OCI-LY1 (cell line): ENCODE measurements at regions not wholly inside any gene's neighbourhood (a gene's known extent, or its start where the extent isn't known, plus 50 kb on each side); places are given as distances from the start of the nearest gene placed in this dataset.
"Not testable (repeated sequence)": the region's sequence is repeated elsewhere in the genome, so short reads cannot be mapped to it uniquely, and the experiment has no call there.

ENCODE experiments used
- H2AFZ ChIP-seq: fragments of 200-600 bp; sonication (generic), shearing (Covaris generic); 2 replicates; pipeline ENCODE4 v1.6.0; 2014; ENCODE audit warnings: antibody characterized with exemption, mild to moderate bottlenecking, low read length
- H3F3A ChIP-seq: fragments of 200-600 bp; sonication (generic), shearing (Covaris generic); 2 replicates; pipeline ENCODE4 v1.6.0; 2014; ENCODE audit warnings: mild to moderate bottlenecking, antibody characterized with exemption, low read length, moderate library complexity; ENCODE audit not compliant: insufficient read depth
- H3K27ac ChIP-seq: fragments of 200-600 bp; sonication (generic); 2 replicates; pipeline ENCODE4 v1.5.1; 2014; ENCODE audit warnings: low read length, mixed run types, mild to moderate bottlenecking, low read depth; ENCODE audit not compliant: poor library complexity, severe bottlenecking
- H3K27me3 ChIP-seq: fragments of 200-600 bp; sonication (generic); 2 replicates; pipeline ENCODE4 v1.6.0; 2014; ENCODE audit warnings: antibody characterized with exemption, mild to moderate bottlenecking, low read length, moderate library complexity; ENCODE audit not compliant: insufficient read depth
- H3K36me3 ChIP-seq: fragments of 200-600 bp; sonication (generic); 2 replicates; pipeline ENCODE4 v1.6.1; 2014; ENCODE audit warnings: mild to moderate bottlenecking, antibody characterized with exemption, low read length, moderate library complexity, mixed read lengths; ENCODE audit not compliant: insufficient read depth
- H3K4me1 ChIP-seq: fragments of 200-600 bp; sonication (generic); 2 replicates; pipeline ENCODE4 v1.5.1; 2014; ENCODE audit warnings: mild to moderate bottlenecking, low read length, moderate library complexity; ENCODE audit not compliant: insufficient read depth, severe bottlenecking
- H3K4me2 ChIP-seq: fragments of 200-600 bp; sonication (generic), shearing (Covaris generic); 2 replicates; pipeline ENCODE4 v1.6.1; 2014; ENCODE audit warnings: low read length
- H3K4me3 ChIP-seq: fragments of 200-600 bp; sonication (generic); 2 replicates; pipeline ENCODE4 v1.5.1; 2014; ENCODE audit warnings: low read length, low read depth, mild to moderate bottlenecking, mixed read lengths; ENCODE audit not compliant: poor library complexity, severe bottlenecking
- H3K79me2 ChIP-seq: fragments of 200-600 bp; shearing (Covaris generic); 2 replicates; pipeline ENCODE4 v1.6.1; 2016; ENCODE audit warnings: mixed run types, low read length, mixed read lengths; ENCODE audit not compliant: insufficient read depth
- H3K9ac ChIP-seq: fragments of 200-600 bp; sonication (generic), shearing (Covaris generic); 2 replicates; pipeline ENCODE4 v1.6.1; 2014; ENCODE audit warnings: mild to moderate bottlenecking, low read length, mixed read lengths
- H3K9me2 ChIP-seq: fragments of 200-600 bp; sonication (generic), shearing (Covaris generic); 2 replicates; pipeline ENCODE4 v1.6.1; 2014; ENCODE audit warnings: low read depth, mild to moderate bottlenecking, low read length, mixed read lengths
- H3K9me3 ChIP-seq: fragments of 200-600 bp; shearing (Covaris generic); 2 replicates; pipeline ENCODE4 v1.6.1; 2014; ENCODE audit warnings: low read length, mixed read lengths
- H4K20me1 ChIP-seq: fragments of 200-600 bp; sonication (generic), shearing (Covaris generic); 2 replicates; pipeline ENCODE4 v1.6.0; 2016; ENCODE audit warnings: mild to moderate bottlenecking, low read length; ENCODE audit not compliant: insufficient read depth
- EZH2 ChIP-seq: fragments of 200-600 bp; sonication (generic), shearing (Covaris generic); IDR thresholded peaks from 2 replicates; pipeline ENCODE4 v1.8.0; 2017; ENCODE audit warnings: borderline replicate concordance, mixed run types, mild to moderate bottlenecking, antibody characterized with exemption, low read length, moderate library complexity, mixed read lengths
- TF ChIP-seq, protein P1 (sequence below): fragments of 200-600 bp; sonication (generic), shearing (Covaris generic); IDR thresholded peaks from 2 replicates; pipeline ENCODE4 v1.5.1; 2017; ENCODE audit warnings: mild to moderate bottlenecking, antibody characterized with exemption, low read length, moderate library complexity, mixed read lengths

- Histone ChIP-seq H3K4me2 (no peak overlapping the region), H3K79me2 (no peaks in the 10 kb centered on the region), H4K20me1 (no peaks in the 10 kb centered on the region), H3K9me3 (no peaks in the 10 kb centered on the region), H3K9ac (no peak overlapping the region), H3K27ac (no peak overlapping the region), H3K4me1 (no peaks in the 10 kb centered on the region), H3K36me3 (no peaks in the 10 kb centered on the region), H3K27me3 (no peaks in the 10 kb centered on the region), H3K4me3 (no peak overlapping the region), H2AFZ (no peak overlapping the region), H3F3A (no peaks in the 10 kb centered on the region), H3K9me2 (no peaks in the 10 kb centered on the region)
- no peak for TF ChIP-seq EZH2
- TF ChIP-seq, protein P1, sequence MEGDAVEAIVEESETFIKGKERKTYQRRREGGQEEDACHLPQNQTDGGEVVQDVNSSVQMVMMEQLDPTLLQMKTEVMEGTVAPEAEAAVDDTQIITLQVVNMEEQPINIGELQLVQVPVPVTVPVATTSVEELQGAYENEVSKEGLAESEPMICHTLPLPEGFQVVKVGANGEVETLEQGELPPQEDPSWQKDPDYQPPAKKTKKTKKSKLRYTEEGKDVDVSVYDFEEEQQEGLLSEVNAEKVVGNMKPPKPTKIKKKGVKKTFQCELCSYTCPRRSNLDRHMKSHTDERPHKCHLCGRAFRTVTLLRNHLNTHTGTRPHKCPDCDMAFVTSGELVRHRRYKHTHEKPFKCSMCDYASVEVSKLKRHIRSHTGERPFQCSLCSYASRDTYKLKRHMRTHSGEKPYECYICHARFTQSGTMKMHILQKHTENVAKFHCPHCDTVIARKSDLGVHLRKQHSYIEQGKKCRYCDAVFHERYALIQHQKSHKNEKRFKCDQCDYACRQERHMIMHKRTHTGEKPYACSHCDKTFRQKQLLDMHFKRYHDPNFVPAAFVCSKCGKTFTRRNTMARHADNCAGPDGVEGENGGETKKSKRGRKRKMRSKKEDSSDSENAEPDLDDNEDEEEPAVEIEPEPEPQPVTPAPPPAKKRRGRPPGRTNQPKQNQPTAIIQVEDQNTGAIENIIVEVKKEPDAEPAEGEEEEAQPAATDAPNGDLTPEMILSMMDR, result no peak
Observed at GRCh38 chr10:38228394-38228793, 134.3 kb downstream of the ZNF37A start.

- H3K36me3 ChIP-seq, H4K20me1 ChIP-seq, H3K9me2 ChIP-seq, H3K9me3 ChIP-seq, H3K4me1 ChIP-seq, H3K27me3 ChIP-seq, H3K79me2 ChIP-seq, H2AFZ ChIP-seq, H3F3A ChIP-seq, H3K4me3 ChIP-seq, H3K9ac ChIP-seq, H3K27ac ChIP-seq, H3K4me2 ChIP-seq: not testable (repeated sequence)
Observed at GRCh38 chr10:38238479-38238878, 144.3 kb downstream of the ZNF37A start.

DNA sequence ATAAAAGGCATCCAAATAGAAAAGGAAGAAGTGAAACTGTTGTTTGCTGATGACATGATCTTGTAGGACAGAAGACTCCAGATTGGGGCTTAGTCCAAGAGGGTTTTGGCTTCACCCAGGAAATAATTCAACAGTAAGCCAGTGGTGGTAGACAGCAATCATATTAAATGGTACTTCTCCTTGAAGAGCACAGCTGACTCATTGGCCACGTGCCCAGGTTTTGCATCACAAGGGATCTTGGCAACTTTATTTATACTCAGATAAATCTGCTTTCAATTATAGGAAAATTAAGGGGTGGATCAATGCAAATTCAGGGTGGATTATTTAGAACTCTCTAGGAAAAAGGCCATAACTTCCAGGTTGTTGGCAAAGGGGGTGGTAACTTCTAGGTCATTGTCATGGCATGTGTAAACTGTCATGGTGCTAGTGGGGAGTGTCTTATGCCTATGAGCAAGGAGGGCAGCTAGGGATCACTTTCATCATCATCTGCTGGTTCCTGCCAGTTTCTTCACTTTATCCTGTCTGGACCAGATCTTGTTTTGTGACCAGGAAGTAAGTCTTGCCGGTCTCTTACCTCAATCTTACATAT lies 148.0 kb downstream of the ZNF37A start:
- H3K9me3 ChIP-seq, H3F3A ChIP-seq, H3K4me2 ChIP-seq, H3K27ac ChIP-seq, H3K4me3 ChIP-seq, H3K4me1 ChIP-seq, H4K20me1 ChIP-seq, H3K27me3 ChIP-seq, H2AFZ ChIP-seq, H3K9me2 ChIP-seq, H3K36me3 ChIP-seq, H3K9ac ChIP-seq, H3K79me2 ChIP-seq: not testable (repeated sequence)

- H3K36me3 ChIP-seq, result not testable (repeated sequence)
Observed at GRCh38 chr10:38248113-38248512, 154.0 kb downstream of the ZNF37A start.

GRCh38 chr10:38252551-38252950 lies 158.4 kb downstream of the ZNF37A start:
- not testable (repeated sequence) for H3F3A ChIP-seq, H2AFZ ChIP-seq, H3K36me3 ChIP-seq, H4K20me1 ChIP-seq, H3K9me3 ChIP-seq, H3K27ac ChIP-seq, H3K79me2 ChIP-seq, H3K4me1 ChIP-seq, H3K4me2 ChIP-seq, H3K9ac ChIP-seq, H3K27me3 ChIP-seq, H3K4me3 ChIP-seq, H3K9me2 ChIP-seq
- TF ChIP-seq, protein P1, result peak; percentile 22; the same call in 1 of the 2 replicates

More at GRCh38 chr10:38248113-38248512, 154.0 kb downstream of the ZNF37A start:
- H3K27ac ChIP-seq, H3K9ac ChIP-seq, H4K20me1 ChIP-seq, H3F3A ChIP-seq, H3K9me2 ChIP-seq, H3K4me1 ChIP-seq, H3K27me3 ChIP-seq, H2AFZ ChIP-seq, H3K4me3 ChIP-seq, H3K9me3 ChIP-seq, H3K4me2 ChIP-seq, H3K79me2 ChIP-seq: not testable (repeated sequence)

DNA sequence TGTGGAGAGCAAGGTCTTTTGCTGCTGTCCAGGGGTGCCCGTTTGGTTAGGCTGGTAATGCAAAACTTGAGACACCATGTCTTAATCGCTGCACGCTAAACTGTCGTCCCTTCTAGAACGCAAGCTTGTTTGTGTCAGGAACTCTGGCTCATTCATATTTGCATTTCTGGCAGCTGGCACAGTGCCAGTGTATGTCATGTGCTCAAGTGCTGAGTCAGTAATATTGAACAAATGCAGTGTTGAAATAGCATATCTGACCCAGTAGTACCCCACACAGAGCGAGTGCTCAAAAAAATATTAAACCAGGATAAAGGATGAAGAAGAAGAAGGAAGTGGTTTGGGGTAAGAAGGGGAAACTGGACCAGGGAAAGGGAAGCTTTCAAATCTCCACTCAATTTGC lies 173.4 kb downstream of the ZNF37A start:
- not testable (repeated sequence) for H3F3A ChIP-seq, H3K9me3 ChIP-seq, H3K79me2 ChIP-seq, H3K9ac ChIP-seq, H3K4me3 ChIP-seq, H3K4me1 ChIP-seq, H3K36me3 ChIP-seq, H3K27me3 ChIP-seq, H3K9me2 ChIP-seq, H3K4me2 ChIP-seq, H4K20me1 ChIP-seq, H2AFZ ChIP-seq, H3K27ac ChIP-seq
